Neural cell (in vitro differentiated cells): ENCODE measurements at regions not wholly inside any gene's neighbourhood (a gene's known extent, or its start where the extent isn't known, plus 50 kb on each side); places are given as distances from the start of the nearest gene placed in this dataset.

ENCODE experiments used
- CTCF ChIP-seq: fragments of 450-650 bp; IDR thresholded peaks from 2 replicates; pipeline ENCODE4 v1.5.1; 2014; ENCODE audit warnings: antibody characterized with exemption, mild to moderate bottlenecking, moderate library complexity; ENCODE audit not compliant: poor library complexity, severe bottlenecking
- EP300 ChIP-seq: fragments of 450-650 bp; conservative IDR thresholded peaks from 2 replicates; pipeline ENCODE4 v1.6.1; 2014; ENCODE audit warnings: antibody characterized with exemption, mild to moderate bottlenecking, moderate library complexity; ENCODE audit not compliant: poor library complexity, severe bottlenecking
- EZH2 ChIP-seq: fragments of 200-600, 300-800 bp; shearing (Covaris generic), sonication (generic); IDR thresholded peaks from 2 replicates; pipeline ENCODE4 v1.6.1; 2014; ENCODE audit warnings: antibody characterized with exemption, low read length, borderline replicate concordance, mild to moderate bottlenecking; ENCODE audit not compliant: insufficient read depth, poor library complexity, severe bottlenecking
- MXI1 ChIP-seq: fragments of 450-650 bp; conservative IDR thresholded peaks from 2 replicates; pipeline ENCODE4 v1.6.1; 2014; ENCODE audit warnings: antibody characterized with exemption, mild to moderate bottlenecking; ENCODE audit not compliant: poor library complexity, severe bottlenecking
- POLR2AphosphoS5 ChIP-seq: IDR thresholded peaks from 2 replicates; pipeline ENCODE4 v1.6.1; 2012
- RAD21 ChIP-seq: fragments of 450-650 bp; conservative IDR thresholded peaks from 2 replicates; pipeline ENCODE4 v1.6.1; 2014; ENCODE audit warnings: antibody characterized with exemption, mild to moderate bottlenecking, moderate library complexity
- REST ChIP-seq: IDR thresholded peaks from 2 replicates; pipeline ENCODE4 v1.6.1; 2012; ENCODE audit warnings: borderline replicate concordance
- SMC3 ChIP-seq: fragments of 450-650 bp; conservative IDR thresholded peaks from 2 replicates; pipeline ENCODE4 v1.6.1; 2014; ENCODE audit warnings: antibody characterized with exemption, mild to moderate bottlenecking, moderate library complexity; ENCODE audit not compliant: poor library complexity
- TAF1 ChIP-seq: IDR thresholded peaks from 2 replicates; pipeline ENCODE4 v1.6.1; 2012; ENCODE audit warnings: low read depth

DNA sequence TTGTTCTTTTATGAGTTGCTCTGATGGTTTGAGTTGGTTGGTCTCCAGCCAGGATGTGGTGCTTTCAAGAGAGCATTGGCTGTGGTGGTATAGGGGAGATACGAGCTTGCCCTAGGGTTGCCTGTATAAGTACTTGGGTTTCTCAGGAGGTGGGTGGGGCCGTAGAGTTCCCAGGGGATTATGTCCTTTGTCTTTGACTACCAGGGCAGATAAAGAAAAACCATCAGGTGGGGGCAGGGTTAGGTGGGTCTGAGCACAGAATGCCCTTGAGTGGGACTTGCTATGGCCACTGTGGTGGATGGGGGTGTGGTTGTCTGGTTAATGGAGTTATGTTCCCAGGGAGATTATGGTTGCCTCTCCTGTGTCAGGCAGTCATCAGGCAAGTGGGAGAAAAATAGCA, 247.9 kb upstream of the HAND2 start:
- TF ChIP-seq CTCF, result no peak
- no peak for TF ChIP-seq POLR2AphosphoS5
- TF ChIP-seq EZH2, result no peak
- TF ChIP-seq SMC3, result no peak
- no peak for TF ChIP-seq REST
- TF ChIP-seq RAD21, result no peak
- TF ChIP-seq TAF1, result no peak
- no peak for TF ChIP-seq MXI1
- TF ChIP-seq EP300, result no peak
